Cardiac septum (tissue), 1 donor: ENCODE measurements at regions not wholly inside any gene's neighbourhood (a gene's known extent, or its start where the extent isn't known, plus 50 kb on each side); places are given as distances from the start of the nearest gene placed in this dataset.
"Not testable (repeated sequence)": the region's sequence is repeated elsewhere in the genome, so short reads cannot be mapped to it uniquely, and the experiment has no call there.

ENCODE experiments used
- DNase-seq: peaks from one replicate; pipeline ENCODE4 v3.0.0-alpha.2; 2020; ENCODE audit warnings: low spot score
- intact Hi-C: fragments of 100-400 bp; cut with DNase I; formaldehyde crosslinking; loops from one replicate; pipeline ENCODE4 v1.14.0; 2022
- donor health status: DM: no; HTN: no; CAD: no.

- intact Hi-C loops = no loop called here
- no peak for DNase-seq
Observed at GRCh38 chr6:145561095-145562072, 173.9 kb downstream of the EPM2A start.

GRCh38 chr6:145562771-145563615, 172.3 kb downstream of the EPM2A start:
- intact Hi-C loops = no loop called here
- DNase-seq = no peak

GRCh38 chr6:145564553-145564952, 170.8 kb downstream of the EPM2A start:
- DNase-seq = no peak
- intact Hi-C loops = no loop called here

- no peak for DNase-seq
- intact Hi-C loops = no loop called here
Observed at GRCh38 chr6:145567684-145568252, 167.6 kb downstream of the EPM2A start.

GRCh38 chr6:145569140-145569539, 166.2 kb downstream of the EPM2A start:
- intact Hi-C loops = no loop called here

GRCh38 chr6:145570336-145570735, 165.0 kb downstream of the EPM2A start:
- DNase-seq, intact Hi-C loops: not testable (repeated sequence)

More at GRCh38 chr6:145569140-145569539, 166.2 kb downstream of the EPM2A start:
- no peak for DNase-seq

- intact Hi-C loops, DNase-seq: not testable (repeated sequence)
Observed at GRCh38 chr6:145574269-145574668, 161.1 kb downstream of the EPM2A start.
